Muscle of leg (tissue), 3 donors: ENCODE measurements at regions not wholly inside any gene's neighbourhood (a gene's known extent, or its start where the extent isn't known, plus 50 kb on each side); places are given as distances from the start of the nearest gene placed in this dataset.

Experiments used
- DNase-seq: peaks from one replicate; pipeline ENCODE4 v3.0.0; 2013
- H3K27ac ChIP-seq: one replicate; pipeline ENCODE4 v1.5.1; 2013; ENCODE audit warnings: mild to moderate bottlenecking, low read length, control low read depth
- H3K27me3 ChIP-seq: one replicate; pipeline ENCODE4 v1.6.1; 2013; ENCODE audit warnings: low read length; ENCODE audit not compliant: control insufficient read depth, insufficient read depth
- H3K36me3 ChIP-seq: one replicate; pipeline ENCODE4 v1.6.1; 2013; ENCODE audit warnings: low read length; ENCODE audit not compliant: control insufficient read depth, insufficient read depth
- H3K4me1 ChIP-seq: one replicate; pipeline ENCODE4 v1.6.1; 2013; ENCODE audit warnings: low read length; ENCODE audit not compliant: control insufficient read depth, insufficient read depth
- H3K4me3 ChIP-seq: one replicate; pipeline ENCODE4 v1.5.1; 2013; ENCODE audit warnings: low read length, control low read depth
- H3K9me3 ChIP-seq: replicated peaks from 2 replicates; pipeline ENCODE4 v1.6.1; 2013; ENCODE audit warnings: low read depth, low read length; ENCODE audit not compliant: control insufficient read depth
- WGBS: methylation state at CpG from one replicate; pipeline ENCODE4 v1.1.5; 2013; ENCODE audit warnings: missing lambda C conversion rate; ENCODE audit not compliant: insufficient coverage; 5-methylcytosine and 5-hydroxymethylcytosine counted together

- Histone ChIP-seq H3K27me3 (no peaks in the 10 kb centered on the region), H3K9me3 (no peaks in the 10 kb centered on the region), H3K27ac (no peak overlapping the region), H3K4me3 (no peak overlapping the region), H3K36me3 (no peaks in the 10 kb centered on the region), H3K4me1 (no peaks in the 10 kb centered on the region)
- no CpG with 5 or more reads among the region's 3 CpGs for WGBS
- peak; percentile 14 for DNase-seq
These were observed 614.9 kb upstream of the TMPRSS15 start for GRCh38 chr21:19018529-19018928.

- DNase-seq = no peak
- Histone ChIP-seq H3K4me3 (no peak overlapping the region), H3K9me3 (no peaks in the 10 kb centered on the region), H3K27ac (no peak overlapping the region), H3K27me3 (no peaks in the 10 kb centered on the region), H3K36me3 (no peaks in the 10 kb centered on the region), H3K4me1 (no peaks in the 10 kb centered on the region)
- WGBS = no CpG with 5 or more reads among the region's 4 CpGs
These were observed 619.4 kb upstream of the TMPRSS15 start for GRCh38 chr21:19022978-19023377.

DNA sequence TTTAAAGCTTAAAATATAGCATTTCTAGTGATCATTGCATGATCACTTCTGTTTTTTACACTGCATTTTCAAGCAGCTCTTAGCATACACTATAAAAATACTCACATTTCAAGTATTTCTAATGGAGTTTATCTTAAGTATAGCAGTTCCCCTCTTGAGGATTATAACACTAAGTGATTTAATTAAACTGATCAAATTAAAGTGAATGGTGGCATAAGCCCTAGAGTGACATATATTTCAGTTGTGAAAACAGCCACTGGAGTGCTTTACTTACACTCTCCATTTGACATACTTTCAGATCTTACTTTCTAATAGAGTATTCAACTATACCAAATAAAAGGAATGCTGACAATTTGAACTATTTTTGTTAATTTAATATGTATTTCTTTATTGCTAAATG lies 623.3 kb upstream of the TMPRSS15 start:
- no peak for DNase-seq

GRCh38 chr21:19029816-19030215 lies 626.2 kb upstream of the TMPRSS15 start:
- H3K27ac ChIP-seq = no peak overlapping the region
- H3K9me3 ChIP-seq = no peaks in the 10 kb centered on the region
- no CpG with 5 or more reads among the region's 2 CpGs for WGBS
- DNase-seq = no peak
- H3K4me1 ChIP-seq = no peaks in the 10 kb centered on the region
- H3K36me3 ChIP-seq = no peaks in the 10 kb centered on the region
- H3K27me3 ChIP-seq = no peaks in the 10 kb centered on the region
- H3K4me3 ChIP-seq = no peak overlapping the region

More for the DNA sequence above, 623.3 kb upstream of the TMPRSS15 start:
- H3K4me3 ChIP-seq = no peak overlapping the region
- no peak overlapping the region for H3K27ac ChIP-seq
- H3K9me3 ChIP-seq = no peaks in the 10 kb centered on the region
- H3K27me3 ChIP-seq = no peaks in the 10 kb centered on the region
- H3K4me1 ChIP-seq = no peaks in the 10 kb centered on the region
- H3K36me3 ChIP-seq = no peaks in the 10 kb centered on the region

DNA sequence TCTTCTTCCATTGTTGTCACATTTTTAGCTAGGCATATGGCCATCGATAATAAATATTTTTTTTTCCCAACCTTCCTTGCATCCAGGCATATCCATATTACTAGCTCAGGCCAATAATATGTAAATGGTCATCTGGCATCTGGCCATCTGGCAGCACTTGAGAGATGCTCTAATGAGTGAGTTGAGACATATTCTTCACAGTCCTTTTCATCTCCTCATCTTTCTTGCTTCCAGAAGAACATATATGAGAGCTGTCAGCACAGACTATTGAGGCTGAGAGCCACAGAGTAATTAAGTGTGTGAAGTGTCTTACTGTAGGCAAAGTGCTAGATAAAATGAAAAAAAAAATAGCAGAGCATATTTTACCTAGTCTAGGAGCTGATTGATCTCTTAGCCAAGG lies 628.4 kb upstream of the TMPRSS15 start:
- Histone ChIP-seq H3K27ac (no peak overlapping the region), H3K27me3 (no peaks in the 10 kb centered on the region), H3K9me3 (no peaks in the 10 kb centered on the region), H3K36me3 (no peaks in the 10 kb centered on the region), H3K4me3 (no peak overlapping the region), H3K4me1 (no peaks in the 10 kb centered on the region)
- DNase-seq = peak; percentile 12
- WGBS = no CpG with 5 or more reads among the region's 1 CpG

GRCh38 chr21:19034041-19034440 lies 630.5 kb upstream of the TMPRSS15 start:
- Histone ChIP-seq H3K27me3 (no peaks in the 10 kb centered on the region), H3K4me1 (no peaks in the 10 kb centered on the region), H3K4me3 (no peak overlapping the region), H3K9me3 (no peaks in the 10 kb centered on the region), H3K36me3 (no peaks in the 10 kb centered on the region), H3K27ac (no peak overlapping the region)
- no CpG with 5 or more reads among the region's 4 CpGs for WGBS
- no peak for DNase-seq

DNA sequence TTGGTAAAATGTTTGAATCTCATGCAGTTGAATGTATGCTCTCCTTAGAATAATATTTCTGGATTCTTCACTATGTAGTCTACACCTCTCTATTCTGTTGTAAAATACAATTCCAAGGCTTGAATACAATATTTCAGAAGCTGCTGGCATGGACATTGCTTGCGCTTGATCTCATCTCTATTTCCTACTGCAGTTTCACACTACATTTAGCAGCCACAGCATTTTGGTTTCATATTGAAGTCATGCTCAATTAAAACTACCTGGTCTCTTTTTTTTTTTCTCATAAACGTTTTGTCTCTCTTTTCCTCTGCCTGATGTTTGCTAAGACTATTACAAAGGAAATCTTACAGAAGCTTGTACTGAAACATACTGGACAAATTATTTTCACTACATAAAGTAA lies 631.0 kb upstream of the TMPRSS15 start:
- H3K4me1 ChIP-seq = no peaks in the 10 kb centered on the region
- no peaks in the 10 kb centered on the region for H3K27me3 ChIP-seq
- no peaks in the 10 kb centered on the region for H3K9me3 ChIP-seq
- DNase-seq = no peak
- no peak overlapping the region for H3K4me3 ChIP-seq
- no peaks in the 10 kb centered on the region for H3K36me3 ChIP-seq
- 100% methylated on average over 1 of the region's 2 CpGs for WGBS
- H3K27ac ChIP-seq = no peak overlapping the region

DNA sequence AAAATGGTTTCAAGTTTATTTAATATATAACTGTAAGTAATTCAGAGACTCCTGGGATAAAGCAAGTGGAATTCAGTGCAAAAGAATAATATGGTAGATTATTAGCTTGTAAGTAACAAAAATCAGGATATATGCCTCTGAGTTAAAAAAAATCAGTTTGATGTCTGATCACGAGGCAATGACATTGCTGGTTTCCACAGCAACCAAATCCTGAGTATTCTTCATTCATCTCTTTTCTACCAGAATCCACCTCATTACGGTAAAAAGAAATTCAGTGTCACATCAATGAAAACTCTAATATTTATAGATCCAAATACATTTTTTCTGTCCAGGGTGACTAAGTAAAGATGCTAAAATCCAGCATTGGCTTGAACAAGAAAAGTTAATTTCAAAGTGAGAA lies 642.3 kb upstream of the TMPRSS15 start:
- H3K27me3 ChIP-seq = no peaks in the 10 kb centered on the region
- no CpG with 5 or more reads among the region's 2 CpGs for WGBS
- H3K27ac ChIP-seq = no peak overlapping the region
- peaks cover 2% of the 10 kb centered on the region for H3K9me3 ChIP-seq
- no peaks in the 10 kb centered on the region for H3K4me1 ChIP-seq
- no peaks in the 10 kb centered on the region for H3K36me3 ChIP-seq
- H3K4me3 ChIP-seq = no peak overlapping the region
- no peak for DNase-seq

DNA sequence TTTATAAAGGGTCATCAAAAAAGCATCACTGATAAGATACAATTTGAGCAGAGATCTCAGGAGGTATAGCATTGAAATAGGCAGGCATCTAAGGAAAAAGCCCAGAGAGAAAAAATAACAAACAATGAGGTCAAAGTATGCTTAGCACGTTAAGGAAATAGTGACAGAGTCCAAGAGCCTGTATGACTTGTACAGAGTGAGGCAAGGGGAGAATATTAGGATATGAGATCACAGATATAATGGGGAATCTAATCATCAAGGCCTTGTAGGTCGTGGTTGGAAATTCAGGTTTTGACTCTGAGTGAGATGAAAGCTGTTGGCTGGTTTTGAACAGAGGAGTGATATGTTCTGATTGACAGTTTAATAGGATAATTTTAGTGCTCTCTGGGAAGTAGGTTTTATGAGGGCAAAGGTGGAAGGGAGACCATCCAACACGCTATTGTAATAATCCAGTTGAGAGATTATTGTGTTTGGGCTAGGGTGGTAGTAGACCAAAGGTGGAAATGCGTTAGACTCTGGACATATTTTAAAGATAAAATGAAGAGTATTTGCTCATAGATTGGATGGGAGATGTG lies 644.6 kb upstream of the TMPRSS15 start:
- 37% methylated on average over 4 of the region's 4 CpGs for WGBS
- Histone ChIP-seq H3K4me1 (no peaks in the 10 kb centered on the region), H3K9me3 (peaks cover 6% of the 10 kb centered on the region), H3K27me3 (no peaks in the 10 kb centered on the region), H3K27ac (no peak overlapping the region), H3K4me3 (no peak overlapping the region), H3K36me3 (no peaks in the 10 kb centered on the region)
- no peak for DNase-seq

DNA sequence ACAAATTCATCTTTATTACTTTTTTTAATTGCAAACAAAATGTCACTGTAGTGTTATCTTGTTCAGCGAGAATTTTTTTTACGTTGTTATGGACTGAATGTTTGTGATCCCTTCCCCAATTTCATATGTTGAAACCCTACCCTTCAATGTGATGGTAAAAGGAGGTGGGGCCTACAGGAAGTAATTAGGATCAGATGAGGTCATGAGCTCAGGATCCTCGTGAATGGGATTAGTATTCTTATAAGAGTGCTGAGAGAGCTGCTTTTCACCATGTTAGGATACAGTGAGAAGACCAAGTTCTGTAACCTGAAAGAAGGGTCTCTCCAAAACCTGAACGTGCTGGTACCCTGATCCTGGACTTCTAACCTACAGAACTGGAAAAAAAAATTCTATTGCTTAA lies 646.0 kb upstream of the TMPRSS15 start:
- Histone ChIP-seq H3K27me3 (no peaks in the 10 kb centered on the region), H3K9me3 (peaks cover 6% of the 10 kb centered on the region), H3K4me1 (no peaks in the 10 kb centered on the region), H3K4me3 (no peak overlapping the region), H3K27ac (no peak overlapping the region), H3K36me3 (no peaks in the 10 kb centered on the region)
- DNase-seq = no peak
- WGBS = 0% methylated on average over 1 of the region's 4 CpGs

- Histone ChIP-seq H3K9me3 (peaks cover 5% of the 10 kb centered on the region), H3K4me1 (no peaks in the 10 kb centered on the region), H3K36me3 (no peaks in the 10 kb centered on the region), H3K27me3 (no peaks in the 10 kb centered on the region), H3K27ac (no peak overlapping the region), H3K4me3 (no peak overlapping the region)
- DNase-seq = no peak
- WGBS = 88% methylated on average over 5 of the region's 8 CpGs
These were observed 661.6 kb upstream of the TMPRSS15 start for GRCh38 chr21:19065164-19065563.
